ENCODE measurements at regions not wholly inside any gene's neighbourhood (a gene's known extent, or its start where the extent isn't known, plus 50 kb on each side); places are given as distances from the start of the nearest gene placed in this dataset.

GRCh38 chr11:134576286-134576685 lies 164.2 kb upstream of the B3GAT1 start:
- DNase-seq (ENCODE audit: low spot score): no peak

- DNase-seq (ENCODE audit: low spot score): no peak
These were observed 163.6 kb upstream of the B3GAT1 start for GRCh38 chr11:134575504-134576230.

- no peak for DNase-seq (ENCODE audit: low spot score)
These were observed 162.9 kb upstream of the B3GAT1 start for GRCh38 chr11:134574947-134575346.

GRCh38 chr11:134574425-134574824 lies 162.4 kb upstream of the B3GAT1 start:
- no peak for DNase-seq (ENCODE audit: low spot score)

- DNase-seq (ENCODE audit: low spot score): no peak
These were observed 161.8 kb upstream of the B3GAT1 start for GRCh38 chr11:134573857-134574256.

GRCh38 chr11:134572741-134573675 lies 161.0 kb upstream of the B3GAT1 start:
- DNase-seq (ENCODE audit: low spot score): no peak

- no peak for DNase-seq (ENCODE audit: low spot score)
These were observed 159.3 kb upstream of the B3GAT1 start for GRCh38 chr11:134571301-134571700.

- no peak for DNase-seq (ENCODE audit: low spot score)
These were observed 157.2 kb upstream of the B3GAT1 start for GRCh38 chr11:134569195-134569594.

GRCh38 chr11:134566311-134566710 lies 154.3 kb upstream of the B3GAT1 start:
- peak; percentile 7 for DNase-seq (ENCODE audit: low spot score)

GRCh38 chr11:134565343-134565891 lies 153.4 kb upstream of the B3GAT1 start:
- DNase-seq (ENCODE audit: low spot score): no peak

- DNase-seq (ENCODE audit: low spot score): no peak
These were observed 152.6 kb upstream of the B3GAT1 start for GRCh38 chr11:134564472-134565200.

- no peak for DNase-seq (ENCODE audit: low spot score)
These were observed 151.0 kb upstream of the B3GAT1 start for GRCh38 chr11:134562941-134563471.

GRCh38 chr11:134562196-134562595 lies 150.2 kb upstream of the B3GAT1 start:
- DNase-seq (ENCODE audit: low spot score): no peak

GRCh38 chr11:134561331-134561720 lies 149.3 kb upstream of the B3GAT1 start:
- no peak for DNase-seq (ENCODE audit: low spot score)

- DNase-seq (ENCODE audit: low spot score): no peak
These were observed 148.7 kb upstream of the B3GAT1 start for GRCh38 chr11:134560566-134561330.

- DNase-seq (ENCODE audit: low spot score): no peak
These were observed 148.0 kb upstream of the B3GAT1 start for GRCh38 chr11:134560066-134560465.

GRCh38 chr11:134559602-134559962 lies 147.5 kb upstream of the B3GAT1 start:
- no peak for DNase-seq (ENCODE audit: low spot score)

GRCh38 chr11:134558916-134559601 lies 147.0 kb upstream of the B3GAT1 start:
- no peak for DNase-seq (ENCODE audit: low spot score)

GRCh38 chr11:134558258-134558835 lies 146.3 kb upstream of the B3GAT1 start:
- DNase-seq (ENCODE audit: low spot score): no peak

- no peak for DNase-seq (ENCODE audit: low spot score)
These were observed 145.7 kb upstream of the B3GAT1 start for GRCh38 chr11:134557571-134558257.

Data from cerebellar cortex (tissue), 1 donor.